ENCODE measurements at regions not wholly inside any gene's neighbourhood (a gene's known extent, or its start where the extent isn't known, plus 50 kb on each side); places are given as distances from the start of the nearest gene placed in this dataset.

- H3K9me3 ChIP-seq (ENCODE audit: insufficient read depth, low read depth, low read length): no peaks in the 10 kb centered on the region
- no peaks in the 10 kb centered on the region for H3K36me3 ChIP-seq (ENCODE audit: insufficient read depth, low read length)
- no peaks in the 10 kb centered on the region for H3K79me2 ChIP-seq (ENCODE audit: insufficient read depth, low read length)
- no peaks in the 10 kb centered on the region for H3K36me3 Mint-ChIP-seq (ENCODE audit: low read depth, unreplicated experiment)
- TF ChIP-seq, protein P1, sequence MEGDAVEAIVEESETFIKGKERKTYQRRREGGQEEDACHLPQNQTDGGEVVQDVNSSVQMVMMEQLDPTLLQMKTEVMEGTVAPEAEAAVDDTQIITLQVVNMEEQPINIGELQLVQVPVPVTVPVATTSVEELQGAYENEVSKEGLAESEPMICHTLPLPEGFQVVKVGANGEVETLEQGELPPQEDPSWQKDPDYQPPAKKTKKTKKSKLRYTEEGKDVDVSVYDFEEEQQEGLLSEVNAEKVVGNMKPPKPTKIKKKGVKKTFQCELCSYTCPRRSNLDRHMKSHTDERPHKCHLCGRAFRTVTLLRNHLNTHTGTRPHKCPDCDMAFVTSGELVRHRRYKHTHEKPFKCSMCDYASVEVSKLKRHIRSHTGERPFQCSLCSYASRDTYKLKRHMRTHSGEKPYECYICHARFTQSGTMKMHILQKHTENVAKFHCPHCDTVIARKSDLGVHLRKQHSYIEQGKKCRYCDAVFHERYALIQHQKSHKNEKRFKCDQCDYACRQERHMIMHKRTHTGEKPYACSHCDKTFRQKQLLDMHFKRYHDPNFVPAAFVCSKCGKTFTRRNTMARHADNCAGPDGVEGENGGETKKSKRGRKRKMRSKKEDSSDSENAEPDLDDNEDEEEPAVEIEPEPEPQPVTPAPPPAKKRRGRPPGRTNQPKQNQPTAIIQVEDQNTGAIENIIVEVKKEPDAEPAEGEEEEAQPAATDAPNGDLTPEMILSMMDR (IDR thresholded peaks at IDR 0.05; ENCODE audit: insufficient read depth, low read depth, low read length): no peak
- no peak for TF ChIP-seq EZH2 (IDR thresholded peaks at IDR 0.05; ENCODE audit: insufficient read depth, low read length)
- H3K9ac ChIP-seq (ENCODE audit: low read length): no peak overlapping the region
- FAIRE-seq (no peak), DNase-seq (ENCODE audit: low read depth) (no peak)
- no peak overlapping the region for H2AFZ ChIP-seq (ENCODE audit: low read depth, low read length)
- H3K9me3 Mint-ChIP-seq (ENCODE audit: unreplicated experiment): no peaks in the 10 kb centered on the region
- H3K27me3 Mint-ChIP-seq (ENCODE audit: low read depth, unreplicated experiment): no peaks in the 10 kb centered on the region
- H3K27ac ChIP-seq (ENCODE audit: low read depth, low read length): no peak overlapping the region
- no peak overlapping the region for H3K27ac Mint-ChIP-seq (ENCODE audit: unreplicated experiment)
- H3K4me2 ChIP-seq (ENCODE audit: low read length): no peak overlapping the region
- H3K4me3 Mint-ChIP-seq (ENCODE audit: unreplicated experiment): no peak overlapping the region
- no peaks in the 10 kb centered on the region for H3K27me3 ChIP-seq (ENCODE audit: insufficient read depth, low read length)
- H3K4me1 Mint-ChIP-seq (ENCODE audit: low read depth, unreplicated experiment): peaks cover 5% of the 10 kb centered on the region
- H3K4me1 ChIP-seq (ENCODE audit: insufficient read depth, low read length): peaks cover 6% of the 10 kb centered on the region
- no peak overlapping the region for H3K4me3 ChIP-seq (ENCODE audit: insufficient read depth, low read depth, low read length)
- H4K20me1 ChIP-seq (ENCODE audit: insufficient read depth, low read length): no peaks in the 10 kb centered on the region
Measured at GRCh38 chr6:97702248-97702647, 419.2 kb upstream of the MMS22L start.

GRCh38 chr6:97703661-97704060 lies 420.6 kb upstream of the MMS22L start:
- Mint-ChIP-seq H3K4me1 (ENCODE audit: low read depth, unreplicated experiment) (no peaks in the 10 kb centered on the region), H3K27ac (ENCODE audit: unreplicated experiment) (no peak overlapping the region), H3K4me3 (ENCODE audit: unreplicated experiment) (no peak overlapping the region), H3K36me3 (ENCODE audit: low read depth, unreplicated experiment) (no peaks in the 10 kb centered on the region), H3K9me3 (ENCODE audit: unreplicated experiment) (no peaks in the 10 kb centered on the region), H3K27me3 (ENCODE audit: low read depth, unreplicated experiment) (no peaks in the 10 kb centered on the region)
- Histone ChIP-seq H3K4me2 (ENCODE audit: low read length) (no peak overlapping the region), H3K27ac (ENCODE audit: low read depth, low read length) (no peak overlapping the region), H3K9ac (ENCODE audit: low read length) (no peak overlapping the region), H3K4me3 (ENCODE audit: insufficient read depth, low read depth, low read length) (no peak overlapping the region), H3K4me1 (ENCODE audit: insufficient read depth, low read length) (no peaks in the 10 kb centered on the region), H3K27me3 (ENCODE audit: insufficient read depth, low read length) (no peaks in the 10 kb centered on the region), H3K36me3 (ENCODE audit: insufficient read depth, low read length) (no peaks in the 10 kb centered on the region), H4K20me1 (ENCODE audit: insufficient read depth, low read length) (no peaks in the 10 kb centered on the region), H3K9me3 (ENCODE audit: insufficient read depth, low read depth, low read length) (no peaks in the 10 kb centered on the region), H2AFZ (ENCODE audit: low read depth, low read length) (no peak overlapping the region), H3K79me2 (ENCODE audit: insufficient read depth, low read length) (no peaks in the 10 kb centered on the region)
- DNase-seq (ENCODE audit: low read depth) (peak; percentile 11), FAIRE-seq (no peak)
- TF ChIP-seq, protein P1 (IDR thresholded peaks at IDR 0.05; ENCODE audit: insufficient read depth, low read depth, low read length): no peak
- TF ChIP-seq EZH2 (IDR thresholded peaks at IDR 0.05; ENCODE audit: insufficient read depth, low read length): no peak

GRCh38 chr6:97705568-97705967 lies 422.6 kb upstream of the MMS22L start:
- Histone ChIP-seq H2AFZ (ENCODE audit: low read depth, low read length) (no peak overlapping the region), H3K79me2 (ENCODE audit: insufficient read depth, low read length) (no peaks in the 10 kb centered on the region), H3K4me1 (ENCODE audit: insufficient read depth, low read length) (no peaks in the 10 kb centered on the region), H3K27ac (ENCODE audit: low read depth, low read length) (no peak overlapping the region), H3K27me3 (ENCODE audit: insufficient read depth, low read length) (no peaks in the 10 kb centered on the region), H3K4me3 (ENCODE audit: insufficient read depth, low read depth, low read length) (no peak overlapping the region), H3K9ac (ENCODE audit: low read length) (no peak overlapping the region), H4K20me1 (ENCODE audit: insufficient read depth, low read length) (no peaks in the 10 kb centered on the region), H3K36me3 (ENCODE audit: insufficient read depth, low read length) (no peaks in the 10 kb centered on the region), H3K9me3 (ENCODE audit: insufficient read depth, low read depth, low read length) (no peaks in the 10 kb centered on the region), H3K4me2 (ENCODE audit: low read length) (no peak overlapping the region)
- peak; percentile 32 for FAIRE-seq
- Mint-ChIP-seq H3K9me3 (ENCODE audit: unreplicated experiment) (no peaks in the 10 kb centered on the region), H3K27ac (ENCODE audit: unreplicated experiment) (no peak overlapping the region), H3K36me3 (ENCODE audit: low read depth, unreplicated experiment) (no peaks in the 10 kb centered on the region), H3K27me3 (ENCODE audit: low read depth, unreplicated experiment) (no peaks in the 10 kb centered on the region), H3K4me3 (ENCODE audit: unreplicated experiment) (no peak overlapping the region), H3K4me1 (ENCODE audit: low read depth, unreplicated experiment) (no peaks in the 10 kb centered on the region)
- no peak for TF ChIP-seq EZH2 (IDR thresholded peaks at IDR 0.05; ENCODE audit: insufficient read depth, low read length)
- TF ChIP-seq, protein P1 (IDR thresholded peaks at IDR 0.05; ENCODE audit: insufficient read depth, low read depth, low read length): peak; percentile 38
- peak; percentile 4 for DNase-seq (ENCODE audit: low read depth)
